Loucy (cell line): ENCODE measurements at regions not wholly inside any gene's neighbourhood (a gene's known extent, or its start where the extent isn't known, plus 50 kb on each side); places are given as distances from the start of the nearest gene placed in this dataset.
A peak's percentile ranks its signal among the peaks of the same experiment; 100 is the strongest.

Experiments used
- H2AFZ ChIP-seq: fragments of 200-600 bp; sonication (generic); 2 replicates; pipeline ENCODE4 v1.6.0; 2016; ENCODE audit warnings: antibody characterized with exemption, mild to moderate bottlenecking, low read length, moderate library complexity
- H3F3A ChIP-seq: fragments of 200-600 bp; 2 replicates; pipeline ENCODE4 v1.6.0; 2016; ENCODE audit warnings: antibody characterized with exemption, low read depth, mild to moderate bottlenecking
- H3K27me3 ChIP-seq: fragments of 200-600 bp; sonication (generic); 2 replicates; pipeline ENCODE4 v1.6.1; 2014; ENCODE audit warnings: low read length, mild to moderate bottlenecking; ENCODE audit not compliant: insufficient read depth, poor library complexity, severe bottlenecking
- H3K36me3 ChIP-seq: fragments of 200-600 bp; sonication (generic); 2 replicates; pipeline ENCODE4 v1.6.1; 2016; ENCODE audit warnings: low read length; ENCODE audit not compliant: insufficient read depth
- H3K4me1 ChIP-seq: fragments of 200-600 bp; sonication (generic); 2 replicates; pipeline ENCODE4 v1.5.1; 2014; ENCODE audit warnings: low read length, mild to moderate bottlenecking; ENCODE audit not compliant: insufficient read depth, poor library complexity, severe bottlenecking
- H3K4me2 ChIP-seq: fragments of 200-600 bp; sonication (generic); 2 replicates; pipeline ENCODE4 v1.6.0; 2014; ENCODE audit warnings: antibody characterized with exemption, low read length, low read depth, mild to moderate bottlenecking; ENCODE audit not compliant: poor library complexity, severe bottlenecking
- H3K4me3 ChIP-seq: fragments of 200-600 bp; sonication (generic); 2 replicates; pipeline ENCODE4 v1.5.1; 2014; ENCODE audit warnings: low read length, mild to moderate bottlenecking, mixed read lengths; ENCODE audit not compliant: poor library complexity, severe bottlenecking
- H3K79me2 ChIP-seq: fragments of 200-600 bp; sonication (generic); 2 replicates; pipeline ENCODE4 v1.6.1; 2014; ENCODE audit warnings: low read length; ENCODE audit not compliant: insufficient read depth
- H3K9ac ChIP-seq: fragments of 200-600 bp; sonication (generic); 2 replicates; pipeline ENCODE4 v1.6.0; 2014; ENCODE audit warnings: mild to moderate bottlenecking, low read depth, low read length, moderate library complexity; ENCODE audit not compliant: poor library complexity, severe bottlenecking
- H3K9me2 ChIP-seq: fragments of 200-600 bp; sonication (generic); replicated peaks from 2 replicates; pipeline ENCODE4 v1.6.1; 2016; ENCODE audit warnings: low read depth, low read length, mixed read lengths
- H3K9me3 ChIP-seq: fragments of 200-600 bp; sonication (generic); 2 replicates; pipeline ENCODE4 v1.6.1; 2014; ENCODE audit warnings: mild to moderate bottlenecking, antibody characterized with exemption, low read length, low read depth; ENCODE audit not compliant: insufficient read depth
- H4K20me1 ChIP-seq: fragments of 200-600 bp; sonication (generic); 2 replicates; pipeline ENCODE4 v1.6.0; 2014; ENCODE audit warnings: antibody characterized with exemption, low read length, mild to moderate bottlenecking; ENCODE audit not compliant: insufficient read depth, poor library complexity, severe bottlenecking
- EZH2phosphoT487 ChIP-seq: fragments of 200-600 bp; IDR thresholded peaks from 2 replicates; pipeline ENCODE4 v1.6.1; 2018; ENCODE audit warnings: antibody characterized with exemption, mild to moderate bottlenecking, moderate library complexity, borderline replicate concordance
- TF ChIP-seq, protein P1 (sequence below): fragments of 200-600 bp; sonication (generic); conservative IDR thresholded peaks from 2 replicates; pipeline ENCODE4 v1.5.1; 2014; ENCODE audit warnings: mild to moderate bottlenecking, antibody characterized with exemption, low read length

DNA sequence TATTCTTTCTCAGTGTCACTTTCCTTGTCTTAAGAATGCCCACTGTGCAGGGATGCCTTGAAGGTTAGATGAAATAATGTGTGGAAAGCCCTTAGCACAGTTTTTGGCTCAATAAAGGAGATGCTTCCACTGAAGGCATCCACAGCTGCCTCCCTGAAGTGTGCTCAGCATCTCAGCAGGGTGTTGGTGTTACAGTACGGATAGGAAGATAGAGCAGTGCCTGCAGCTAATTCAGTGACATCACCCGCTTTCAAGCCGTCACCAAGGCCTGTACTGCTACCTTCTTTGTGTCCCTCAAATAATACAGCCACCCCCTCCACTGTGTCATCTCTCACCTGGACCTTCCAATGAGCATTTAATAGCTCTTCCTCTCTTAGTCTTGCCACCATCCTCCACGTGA is 59.0 kb downstream of the NDUFS5 start:
- Histone ChIP-seq H3K9me2 (no peaks in the 10 kb centered on the region), H3K4me3 (no peak overlapping the region), H3K4me2 (no peak overlapping the region), H4K20me1 (no peaks in the 10 kb centered on the region), H2AFZ (no peak overlapping the region), H3K9ac (no peak overlapping the region), H3K27me3 (no peaks in the 10 kb centered on the region), H3K4me1 (peaks cover 19% of the 10 kb centered on the region), H3K36me3 (no peaks in the 10 kb centered on the region), H3K9me3 (no peaks in the 10 kb centered on the region), H3F3A (no peaks in the 10 kb centered on the region), H3K79me2 (no peaks in the 10 kb centered on the region)
- TF ChIP-seq, protein P1, sequence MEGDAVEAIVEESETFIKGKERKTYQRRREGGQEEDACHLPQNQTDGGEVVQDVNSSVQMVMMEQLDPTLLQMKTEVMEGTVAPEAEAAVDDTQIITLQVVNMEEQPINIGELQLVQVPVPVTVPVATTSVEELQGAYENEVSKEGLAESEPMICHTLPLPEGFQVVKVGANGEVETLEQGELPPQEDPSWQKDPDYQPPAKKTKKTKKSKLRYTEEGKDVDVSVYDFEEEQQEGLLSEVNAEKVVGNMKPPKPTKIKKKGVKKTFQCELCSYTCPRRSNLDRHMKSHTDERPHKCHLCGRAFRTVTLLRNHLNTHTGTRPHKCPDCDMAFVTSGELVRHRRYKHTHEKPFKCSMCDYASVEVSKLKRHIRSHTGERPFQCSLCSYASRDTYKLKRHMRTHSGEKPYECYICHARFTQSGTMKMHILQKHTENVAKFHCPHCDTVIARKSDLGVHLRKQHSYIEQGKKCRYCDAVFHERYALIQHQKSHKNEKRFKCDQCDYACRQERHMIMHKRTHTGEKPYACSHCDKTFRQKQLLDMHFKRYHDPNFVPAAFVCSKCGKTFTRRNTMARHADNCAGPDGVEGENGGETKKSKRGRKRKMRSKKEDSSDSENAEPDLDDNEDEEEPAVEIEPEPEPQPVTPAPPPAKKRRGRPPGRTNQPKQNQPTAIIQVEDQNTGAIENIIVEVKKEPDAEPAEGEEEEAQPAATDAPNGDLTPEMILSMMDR, result no peak
- no peak for TF ChIP-seq EZH2phosphoT487

DNA sequence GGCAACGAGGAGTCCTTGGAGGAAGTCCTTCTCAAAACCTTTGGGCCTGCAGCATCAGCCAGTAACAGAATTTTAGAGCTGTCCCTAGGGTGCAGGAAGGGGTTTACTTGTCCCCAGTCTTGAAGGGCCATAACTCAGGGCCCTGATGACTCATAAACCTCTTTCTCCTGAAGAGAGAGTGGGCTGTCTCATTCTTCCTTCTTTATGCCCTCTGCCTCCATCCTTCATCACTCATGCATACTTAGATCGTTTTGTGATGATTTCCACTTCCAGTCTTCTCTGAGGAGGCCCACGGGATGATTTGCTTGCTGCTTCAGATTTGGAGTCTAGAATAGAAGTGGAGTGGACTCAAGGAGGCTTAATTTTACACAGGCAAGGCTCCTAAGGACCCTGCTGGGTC is 60.2 kb downstream of the NDUFS5 start:
- Histone ChIP-seq H3F3A (no peaks in the 10 kb centered on the region), H3K4me1 (peaks cover 19% of the 10 kb centered on the region), H4K20me1 (no peaks in the 10 kb centered on the region), H3K4me2 (peak overlapping the region; percentile 55), H3K27me3 (no peaks in the 10 kb centered on the region), H2AFZ (peak overlapping the region; percentile 32), H3K36me3 (no peaks in the 10 kb centered on the region), H3K79me2 (no peaks in the 10 kb centered on the region), H3K9ac (no peak overlapping the region), H3K4me3 (no peak overlapping the region), H3K9me3 (no peaks in the 10 kb centered on the region), H3K9me2 (no peaks in the 10 kb centered on the region)
- TF ChIP-seq, protein P1, result no peak
- TF ChIP-seq EZH2phosphoT487, result no peak

DNA sequence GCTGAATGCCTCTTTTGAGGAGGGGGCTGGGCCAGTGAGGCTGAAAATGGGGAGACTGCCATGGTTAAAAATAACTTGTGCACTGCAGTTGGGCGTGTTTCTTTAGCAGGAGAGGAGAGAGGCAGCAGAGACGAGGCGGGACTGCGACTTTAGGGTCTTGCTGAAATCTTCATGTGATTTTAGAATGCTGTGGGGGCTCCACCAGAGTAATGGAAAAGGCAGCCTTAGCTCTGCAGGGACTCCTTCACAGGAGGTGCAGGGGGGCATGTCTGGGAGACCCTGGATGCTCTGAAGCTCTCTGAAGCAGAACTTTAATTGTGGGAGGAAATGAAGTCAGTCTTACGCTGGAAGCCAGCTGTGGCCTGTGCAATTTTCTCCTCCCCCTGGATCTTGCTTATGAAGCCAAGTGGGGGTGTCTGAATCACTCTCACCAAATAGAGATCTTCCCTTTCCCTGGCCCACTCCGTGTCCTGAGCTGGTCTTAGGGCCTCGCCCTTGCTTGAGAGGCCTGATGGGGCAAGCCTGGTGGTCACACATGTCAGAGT is 60.8 kb downstream of the NDUFS5 start:
- TF ChIP-seq, protein P1, result no peak
- no peak for TF ChIP-seq EZH2phosphoT487
- no peaks in the 10 kb centered on the region for H3K9me3 ChIP-seq
- H3K4me1 ChIP-seq, result peaks cover 19% of the 10 kb centered on the region
- no peaks in the 10 kb centered on the region for H3K79me2 ChIP-seq
- no peaks in the 10 kb centered on the region for H3K36me3 ChIP-seq
- H3F3A ChIP-seq, result no peaks in the 10 kb centered on the region
- no peaks in the 10 kb centered on the region for H3K9me2 ChIP-seq
- no peak overlapping the region for H3K4me3 ChIP-seq
- no peak overlapping the region for H3K9ac ChIP-seq
- peak overlapping the region; percentile 32 for H2AFZ ChIP-seq
- no peaks in the 10 kb centered on the region for H3K27me3 ChIP-seq
- peak overlapping the region; percentile 55 for H3K4me2 ChIP-seq
- H4K20me1 ChIP-seq, result no peaks in the 10 kb centered on the region
